ENCODE measurements at regions not wholly inside any gene's neighbourhood (a gene's known extent, or its start where the extent isn't known, plus 50 kb on each side); places are given as distances from the start of the nearest gene placed in this dataset.

DNA sequence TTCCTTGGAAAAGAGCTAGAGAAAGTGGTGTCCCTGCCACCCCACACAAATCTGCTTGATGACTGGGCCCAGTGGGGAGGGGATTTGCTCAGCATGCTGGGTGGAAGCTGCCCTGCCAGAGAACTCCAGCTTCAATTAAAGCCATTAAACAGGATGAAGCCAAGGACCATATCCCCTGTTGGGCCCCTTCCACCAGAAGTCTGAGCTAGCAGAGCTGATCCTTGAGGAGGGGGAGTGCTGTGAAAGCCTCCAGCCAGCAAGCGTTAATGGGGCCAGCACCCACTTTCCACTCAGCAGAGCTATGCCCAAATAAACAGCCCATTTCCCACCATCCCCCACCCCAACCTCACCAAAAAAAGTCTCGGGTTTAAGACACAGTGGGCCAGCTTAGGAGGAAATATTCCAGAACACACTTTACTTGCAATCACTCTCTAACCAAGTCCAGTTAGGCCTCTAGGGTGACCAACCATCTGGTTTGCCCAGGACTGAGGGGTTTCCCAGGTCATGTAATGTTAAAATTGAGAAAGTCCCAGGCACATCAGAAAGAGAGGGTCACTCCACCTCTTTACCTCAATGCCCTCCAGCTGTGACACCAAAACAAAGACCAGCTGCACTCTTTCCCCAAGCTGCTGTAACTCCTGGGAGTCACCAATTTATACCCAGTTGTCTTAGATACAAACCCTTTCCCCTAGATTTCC is 132.3 kb downstream of the FOXI3 start:
- H3K9me3 ChIP-seq (ENCODE audit: insufficient read depth, low read depth, low read length), result no peaks in the 10 kb centered on the region
- no peak overlapping the region for H2AFZ ChIP-seq (ENCODE audit: low read length)
- H3K27me3 ChIP-seq (ENCODE audit: insufficient read depth, low read length, poor library complexity, severe bottlenecking), result no peaks in the 10 kb centered on the region
- H3K9me2 ChIP-seq (replicated peaks; ENCODE audit: low read depth, low read length), result no peaks in the 10 kb centered on the region
- no peaks in the 10 kb centered on the region for H4K20me1 ChIP-seq (ENCODE audit: insufficient read depth, low read length, poor library complexity, severe bottlenecking)
- no peak overlapping the region for H3K4me3 ChIP-seq (ENCODE audit: low read length, poor library complexity, severe bottlenecking)
- no peaks in the 10 kb centered on the region for H3K4me1 ChIP-seq (ENCODE audit: insufficient read depth, low read length, poor library complexity, severe bottlenecking)
- H3K36me3 ChIP-seq (ENCODE audit: insufficient read depth, low read length), result no peaks in the 10 kb centered on the region
- H3F3A ChIP-seq (ENCODE audit: low read depth), result no peaks in the 10 kb centered on the region
- no peak overlapping the region for H3K9ac ChIP-seq (ENCODE audit: low read depth, low read length, poor library complexity, severe bottlenecking)
- TF ChIP-seq, protein P1, sequence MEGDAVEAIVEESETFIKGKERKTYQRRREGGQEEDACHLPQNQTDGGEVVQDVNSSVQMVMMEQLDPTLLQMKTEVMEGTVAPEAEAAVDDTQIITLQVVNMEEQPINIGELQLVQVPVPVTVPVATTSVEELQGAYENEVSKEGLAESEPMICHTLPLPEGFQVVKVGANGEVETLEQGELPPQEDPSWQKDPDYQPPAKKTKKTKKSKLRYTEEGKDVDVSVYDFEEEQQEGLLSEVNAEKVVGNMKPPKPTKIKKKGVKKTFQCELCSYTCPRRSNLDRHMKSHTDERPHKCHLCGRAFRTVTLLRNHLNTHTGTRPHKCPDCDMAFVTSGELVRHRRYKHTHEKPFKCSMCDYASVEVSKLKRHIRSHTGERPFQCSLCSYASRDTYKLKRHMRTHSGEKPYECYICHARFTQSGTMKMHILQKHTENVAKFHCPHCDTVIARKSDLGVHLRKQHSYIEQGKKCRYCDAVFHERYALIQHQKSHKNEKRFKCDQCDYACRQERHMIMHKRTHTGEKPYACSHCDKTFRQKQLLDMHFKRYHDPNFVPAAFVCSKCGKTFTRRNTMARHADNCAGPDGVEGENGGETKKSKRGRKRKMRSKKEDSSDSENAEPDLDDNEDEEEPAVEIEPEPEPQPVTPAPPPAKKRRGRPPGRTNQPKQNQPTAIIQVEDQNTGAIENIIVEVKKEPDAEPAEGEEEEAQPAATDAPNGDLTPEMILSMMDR (conservative IDR thresholded peaks at IDR 0.05; ENCODE audit: low read length), result no peak
- no peak for TF ChIP-seq EZH2phosphoT487 (IDR thresholded peaks at IDR 0.05; ENCODE audit: borderline replicate concordance)
- H3K4me2 ChIP-seq (ENCODE audit: low read depth, low read length, poor library complexity, severe bottlenecking), result no peak overlapping the region
- no peaks in the 10 kb centered on the region for H3K79me2 ChIP-seq (ENCODE audit: insufficient read depth, low read length)

DNA sequence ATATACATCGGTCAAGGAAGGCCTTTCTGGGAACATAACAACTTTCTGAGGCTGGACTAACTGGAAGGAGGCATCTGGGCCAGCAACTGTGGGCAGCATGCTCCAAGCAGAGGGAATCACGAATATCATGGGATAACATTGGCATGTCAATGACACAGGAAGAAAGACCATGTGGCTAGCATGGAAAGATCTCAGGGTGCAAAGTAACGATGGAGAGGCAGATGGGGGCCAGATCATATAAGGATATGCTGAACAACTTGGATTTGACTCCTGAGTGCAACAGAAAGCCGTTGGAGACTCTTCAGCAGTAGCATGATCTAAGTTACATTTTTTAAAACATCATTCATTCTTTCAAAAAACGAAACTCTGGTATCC is 133.6 kb downstream of the FOXI3 start:
- H3K9me3 ChIP-seq (ENCODE audit: insufficient read depth, low read depth, low read length), result no peaks in the 10 kb centered on the region
- H3K27me3 ChIP-seq (ENCODE audit: insufficient read depth, low read length, poor library complexity, severe bottlenecking), result no peaks in the 10 kb centered on the region
- no peak overlapping the region for H3K4me3 ChIP-seq (ENCODE audit: low read length, poor library complexity, severe bottlenecking)
- no peak overlapping the region for H2AFZ ChIP-seq (ENCODE audit: low read length)
- TF ChIP-seq, protein P1 (conservative IDR thresholded peaks at IDR 0.05; ENCODE audit: low read length), result no peak
- no peak for TF ChIP-seq EZH2phosphoT487 (IDR thresholded peaks at IDR 0.05; ENCODE audit: borderline replicate concordance)
- no peaks in the 10 kb centered on the region for H4K20me1 ChIP-seq (ENCODE audit: insufficient read depth, low read length, poor library complexity, severe bottlenecking)
- H3K79me2 ChIP-seq (ENCODE audit: insufficient read depth, low read length), result no peaks in the 10 kb centered on the region
- no peaks in the 10 kb centered on the region for H3K4me1 ChIP-seq (ENCODE audit: insufficient read depth, low read length, poor library complexity, severe bottlenecking)
- H3K9ac ChIP-seq (ENCODE audit: low read depth, low read length, poor library complexity, severe bottlenecking), result no peak overlapping the region
- no peaks in the 10 kb centered on the region for H3K36me3 ChIP-seq (ENCODE audit: insufficient read depth, low read length)
- no peaks in the 10 kb centered on the region for H3K9me2 ChIP-seq (replicated peaks; ENCODE audit: low read depth, low read length)
- no peak overlapping the region for H3K4me2 ChIP-seq (ENCODE audit: low read depth, low read length, poor library complexity, severe bottlenecking)
- H3F3A ChIP-seq (ENCODE audit: low read depth), result no peaks in the 10 kb centered on the region

DNA sequence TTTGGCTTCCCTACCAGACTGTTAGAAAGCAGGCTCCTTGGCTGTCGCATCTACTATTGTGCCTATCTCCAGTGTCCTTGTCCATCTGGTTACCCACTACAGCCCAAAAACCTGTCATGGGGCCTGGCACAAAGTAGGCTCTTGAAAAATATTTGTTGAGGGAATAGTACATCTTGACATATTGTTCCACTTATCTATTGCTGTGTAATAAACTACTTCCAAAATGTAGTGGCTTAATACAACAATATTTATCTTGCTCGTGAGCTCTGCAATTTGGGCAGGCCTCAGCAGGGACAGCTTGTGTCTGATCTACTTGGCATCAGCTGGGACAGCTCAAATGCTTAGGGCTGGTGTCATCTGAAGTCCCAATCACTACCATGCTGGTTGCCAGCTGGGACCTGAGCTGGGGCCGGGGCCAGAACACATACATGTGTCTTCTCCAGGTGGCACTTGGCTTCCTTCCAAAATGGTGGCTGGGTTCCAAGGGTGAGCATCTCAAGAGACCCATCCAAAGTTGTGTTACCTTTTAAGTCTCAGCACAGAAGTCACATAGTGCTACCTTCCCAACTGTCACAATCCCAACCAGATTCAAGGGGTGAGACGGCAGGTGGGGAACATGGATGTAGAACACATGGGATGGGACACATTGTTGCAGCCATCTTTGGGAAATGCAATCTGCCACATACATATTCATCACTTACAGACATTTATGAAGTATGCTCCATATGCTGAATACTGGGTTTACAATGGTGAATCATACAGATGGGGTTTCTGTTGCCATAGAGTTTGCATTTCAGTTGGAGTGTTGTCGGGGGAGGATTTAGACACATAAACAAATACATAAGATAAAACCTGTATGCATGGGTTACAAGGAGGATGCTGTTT is 134.2 kb downstream of the FOXI3 start:
- no peaks in the 10 kb centered on the region for H3K4me1 ChIP-seq (ENCODE audit: insufficient read depth, low read length, poor library complexity, severe bottlenecking)
- no peaks in the 10 kb centered on the region for H3K9me3 ChIP-seq (ENCODE audit: insufficient read depth, low read depth, low read length)
- H3K36me3 ChIP-seq (ENCODE audit: insufficient read depth, low read length), result no peaks in the 10 kb centered on the region
- H3K4me3 ChIP-seq (ENCODE audit: low read length, poor library complexity, severe bottlenecking), result no peak overlapping the region
- H3K4me2 ChIP-seq (ENCODE audit: low read depth, low read length, poor library complexity, severe bottlenecking), result no peak overlapping the region
- no peak overlapping the region for H3K9ac ChIP-seq (ENCODE audit: low read depth, low read length, poor library complexity, severe bottlenecking)
- H3F3A ChIP-seq (ENCODE audit: low read depth), result no peaks in the 10 kb centered on the region
- no peaks in the 10 kb centered on the region for H3K27me3 ChIP-seq (ENCODE audit: insufficient read depth, low read length, poor library complexity, severe bottlenecking)
- no peaks in the 10 kb centered on the region for H3K9me2 ChIP-seq (replicated peaks; ENCODE audit: low read depth, low read length)
- no peaks in the 10 kb centered on the region for H3K79me2 ChIP-seq (ENCODE audit: insufficient read depth, low read length)
- no peaks in the 10 kb centered on the region for H4K20me1 ChIP-seq (ENCODE audit: insufficient read depth, low read length, poor library complexity, severe bottlenecking)
- TF ChIP-seq, protein P1 (conservative IDR thresholded peaks at IDR 0.05; ENCODE audit: low read length), result no peak
- no peak for TF ChIP-seq EZH2phosphoT487 (IDR thresholded peaks at IDR 0.05; ENCODE audit: borderline replicate concordance)
- no peak overlapping the region for H2AFZ ChIP-seq (ENCODE audit: low read length)
